ENCODE measurements at regions not wholly inside any gene's neighbourhood (a gene's known extent, or its start where the extent isn't known, plus 50 kb on each side); places are given as distances from the start of the nearest gene placed in this dataset.

DNA sequence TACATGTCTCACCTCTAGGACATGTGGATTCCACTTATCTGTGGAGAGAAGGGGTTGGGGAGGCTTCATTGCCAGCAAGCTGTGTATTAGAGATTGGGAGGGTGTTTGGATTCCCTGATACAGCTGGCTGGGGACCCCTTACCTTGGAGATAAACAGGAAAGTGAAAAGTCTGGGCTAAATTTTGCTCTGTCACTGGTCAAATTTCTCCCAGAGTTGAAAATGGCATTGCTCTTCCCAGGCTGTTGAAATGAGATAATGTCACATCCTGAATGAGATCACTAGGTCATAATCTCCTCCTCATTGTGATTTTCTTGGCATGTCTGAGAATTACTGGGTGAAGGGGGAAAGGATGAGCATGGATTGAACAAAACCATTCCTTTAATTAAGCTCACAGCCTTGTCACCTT lies 265.0 kb upstream of the PARD3B start:
- TF ChIP-seq, protein P1, sequence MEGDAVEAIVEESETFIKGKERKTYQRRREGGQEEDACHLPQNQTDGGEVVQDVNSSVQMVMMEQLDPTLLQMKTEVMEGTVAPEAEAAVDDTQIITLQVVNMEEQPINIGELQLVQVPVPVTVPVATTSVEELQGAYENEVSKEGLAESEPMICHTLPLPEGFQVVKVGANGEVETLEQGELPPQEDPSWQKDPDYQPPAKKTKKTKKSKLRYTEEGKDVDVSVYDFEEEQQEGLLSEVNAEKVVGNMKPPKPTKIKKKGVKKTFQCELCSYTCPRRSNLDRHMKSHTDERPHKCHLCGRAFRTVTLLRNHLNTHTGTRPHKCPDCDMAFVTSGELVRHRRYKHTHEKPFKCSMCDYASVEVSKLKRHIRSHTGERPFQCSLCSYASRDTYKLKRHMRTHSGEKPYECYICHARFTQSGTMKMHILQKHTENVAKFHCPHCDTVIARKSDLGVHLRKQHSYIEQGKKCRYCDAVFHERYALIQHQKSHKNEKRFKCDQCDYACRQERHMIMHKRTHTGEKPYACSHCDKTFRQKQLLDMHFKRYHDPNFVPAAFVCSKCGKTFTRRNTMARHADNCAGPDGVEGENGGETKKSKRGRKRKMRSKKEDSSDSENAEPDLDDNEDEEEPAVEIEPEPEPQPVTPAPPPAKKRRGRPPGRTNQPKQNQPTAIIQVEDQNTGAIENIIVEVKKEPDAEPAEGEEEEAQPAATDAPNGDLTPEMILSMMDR (IDR thresholded peaks at IDR 0.05; ENCODE audit: insufficient read depth, low read length, poor library complexity, severe bottlenecking) = no peak
- no peak for TF ChIP-seq EZH2phosphoT487 (conservative IDR thresholded peaks at IDR 0.05; ENCODE audit: low read length)
